LNCaP clone FGC (cell line): ENCODE measurements at regions not wholly inside any gene's neighbourhood (a gene's known extent, or its start where the extent isn't known, plus 50 kb on each side); places are given as distances from the start of the nearest gene placed in this dataset.

Source experiments
- DNase-seq: peaks from one replicate; pipeline ENCODE4 v3.0.0-alpha.2; 2011; ENCODE audit warnings: low read depth
- H3K4me3 ChIP-seq: 2 replicates; pipeline ENCODE4 v1.5.1; 2011; ENCODE audit warnings: mild to moderate bottlenecking, low read depth, low read length, control low read depth
- CTCF ChIP-seq: IDR thresholded peaks from 2 replicates; pipeline ENCODE4 v1.5.1; 2012; ENCODE audit warnings: mild to moderate bottlenecking; ENCODE audit not compliant: control insufficient read depth, insufficient read depth; ENCODE audit errors: extremely low read depth

- no peak for TF ChIP-seq CTCF
- no peak for DNase-seq
- no peak overlapping the region for H3K4me3 ChIP-seq
These were observed 242.4 kb upstream of the PHF14 start for GRCh38 chr7:10731253-10731773.

GRCh38 chr7:10733747-10734146 is 239.9 kb upstream of the PHF14 start:
- no peak overlapping the region for H3K4me3 ChIP-seq
- no peak for DNase-seq
- no peak for TF ChIP-seq CTCF

GRCh38 chr7:10734595-10734994 is 239.1 kb upstream of the PHF14 start:
- no peak overlapping the region for H3K4me3 ChIP-seq
- no peak for DNase-seq
- no peak for TF ChIP-seq CTCF

GRCh38 chr7:10739401-10739800 is 234.3 kb upstream of the PHF14 start:
- TF ChIP-seq CTCF = no peak
- no peak overlapping the region for H3K4me3 ChIP-seq
- DNase-seq = no peak

GRCh38 chr7:10740805-10741204 is 232.9 kb upstream of the PHF14 start:
- no peak for DNase-seq
- TF ChIP-seq CTCF = no peak
- H3K4me3 ChIP-seq = no peak overlapping the region

- no peak for TF ChIP-seq CTCF
- H3K4me3 ChIP-seq = no peak overlapping the region
- no peak for DNase-seq
These were observed 216.7 kb upstream of the PHF14 start for GRCh38 chr7:10756981-10757380.

- DNase-seq = no peak
- TF ChIP-seq CTCF = no peak
- no peak overlapping the region for H3K4me3 ChIP-seq
These were observed 214.6 kb upstream of the PHF14 start for GRCh38 chr7:10759120-10759519.
